Nephron (organoid): ENCODE measurements at regions not wholly inside any gene's neighbourhood (a gene's known extent, or its start where the extent isn't known, plus 50 kb on each side); places are given as distances from the start of the nearest gene placed in this dataset.

Source experiments
- H3K27ac Mint-ChIP-seq, 3 experiments: 2 replicates each; pipeline ENCODE4 v1.8.0; 2020; ENCODE audit warnings: mixed read lengths in 3 of 3, mild to moderate bottlenecking in 2 of 3, moderate library complexity in 1 of 3
- H3K27me3 Mint-ChIP-seq: 2 replicates; pipeline ENCODE4 v1.8.0; 2021; ENCODE audit warnings: low read depth, mild to moderate bottlenecking, moderate library complexity, mixed read lengths
- H3K36me3 Mint-ChIP-seq: 2 replicates; pipeline ENCODE4 v1.8.0; 2020; ENCODE audit warnings: low read depth, mixed read lengths
- H3K4me1 Mint-ChIP-seq: 2 replicates; pipeline ENCODE4 v1.8.0; 2020; ENCODE audit warnings: mixed read lengths
- H3K4me3 Mint-ChIP-seq, 3 experiments: 2 replicates each; pipeline ENCODE4 v1.8.0; 2020; ENCODE audit warnings: mild to moderate bottlenecking in 3 of 3, mixed read lengths in 3 of 3, moderate library complexity in 2 of 3
- H3K9me3 Mint-ChIP-seq: 2 replicates; pipeline ENCODE4 v1.8.0; 2020; ENCODE audit warnings: mixed read lengths
- CTCF ChIP-seq, 3 experiments: fragments of 200-600 bp; sonication (generic); IDR thresholded peaks; one replicate each; pipeline ENCODE4 v1.5.0; 2021; ENCODE audit warnings: antibody characterized with exemption in 3 of 3; ENCODE audit not compliant: unreplicated experiment in 3 of 3

DNA sequence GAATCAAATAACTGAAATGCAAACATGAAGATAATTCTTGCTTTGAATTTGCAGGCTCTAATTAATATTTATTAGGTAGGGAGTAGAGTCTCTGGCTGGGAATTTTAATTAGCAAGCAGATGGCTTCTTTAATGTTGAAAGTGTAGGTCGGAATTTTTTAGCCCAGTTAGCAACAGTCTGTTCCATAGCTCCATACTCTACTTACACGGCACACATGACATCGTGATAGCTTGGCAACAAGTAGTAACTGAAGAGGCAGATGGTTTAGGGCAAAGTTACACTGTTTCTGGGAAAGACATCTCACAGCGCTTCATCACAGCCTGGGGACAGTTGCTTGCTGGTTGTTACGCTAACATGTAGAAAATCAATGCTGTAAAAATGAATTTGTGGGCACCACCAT, 710.7 kb downstream of the GALC start:
- H3K27ac Mint-ChIP-seq: peak overlapping the region; percentile 18 to 69 (median 33)
- no peak overlapping the region for H3K4me3 Mint-ChIP-seq
- no peak for TF ChIP-seq CTCF (IDR thresholded peaks at IDR 0.05; ENCODE audit: unreplicated experiment in 3 of 3)
- no peaks in the 10 kb centered on the region for H3K36me3 Mint-ChIP-seq
- H3K9me3 Mint-ChIP-seq: no peaks in the 10 kb centered on the region
- H3K27me3 Mint-ChIP-seq: no peaks in the 10 kb centered on the region
- H3K4me1 Mint-ChIP-seq: peaks cover 5% of the 10 kb centered on the region

GRCh38 chr14:87278415-87278814, 714.6 kb downstream of the GALC start:
- no peaks in the 10 kb centered on the region for H3K27me3 Mint-ChIP-seq
- H3K4me3 Mint-ChIP-seq: no peak overlapping the region
- H3K9me3 Mint-ChIP-seq: peaks cover 2% of the 10 kb centered on the region
- peaks cover 5% of the 10 kb centered on the region for H3K4me1 Mint-ChIP-seq
- H3K27ac Mint-ChIP-seq: no peak overlapping the region
- TF ChIP-seq CTCF (IDR thresholded peaks at IDR 0.05; ENCODE audit: unreplicated experiment in 3 of 3): no peak
- no peaks in the 10 kb centered on the region for H3K36me3 Mint-ChIP-seq

- Mint-ChIP-seq H3K9me3 (peaks cover 12% of the 10 kb centered on the region), H3K36me3 (no peaks in the 10 kb centered on the region), H3K27me3 (no peaks in the 10 kb centered on the region), H3K4me1 (no peaks in the 10 kb centered on the region), H3K27ac (no peak overlapping the region), H3K4me3 (no peak overlapping the region)
- no peak for TF ChIP-seq CTCF (IDR thresholded peaks at IDR 0.05; ENCODE audit: unreplicated experiment in 3 of 3)
These were observed 721.7 kb downstream of the GALC start for GRCh38 chr14:87271331-87271730.

- Mint-ChIP-seq H3K4me3 (no peak overlapping the region), H3K9me3 (peaks cover 11% of the 10 kb centered on the region), H3K27ac (no peak overlapping the region), H3K36me3 (no peaks in the 10 kb centered on the region), H3K27me3 (no peaks in the 10 kb centered on the region), H3K4me1 (no peaks in the 10 kb centered on the region)
- no peak for TF ChIP-seq CTCF (IDR thresholded peaks at IDR 0.05; ENCODE audit: unreplicated experiment in 3 of 3)
These were observed 724.0 kb downstream of the GALC start for GRCh38 chr14:87268997-87269396.

DNA sequence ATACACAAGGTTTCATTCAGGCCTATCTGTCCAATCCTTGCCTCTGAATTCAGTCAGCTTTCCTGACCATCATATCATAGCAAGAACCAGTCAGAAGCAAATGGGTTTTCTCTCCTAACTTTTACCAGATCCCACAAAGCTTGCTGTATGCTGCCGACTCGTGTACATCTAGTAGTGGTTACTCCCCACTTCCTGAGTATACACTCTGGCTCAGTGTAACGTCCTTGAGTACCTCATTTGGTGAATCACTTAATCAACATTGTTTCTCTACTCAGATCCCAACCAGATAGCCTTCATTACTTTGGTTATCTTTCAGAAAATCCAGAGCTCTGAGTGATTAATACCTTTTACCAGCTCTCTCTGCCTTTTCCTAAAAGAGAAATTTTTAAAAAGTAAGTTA, 728.2 kb downstream of the GALC start:
- Mint-ChIP-seq H3K27me3 (no peaks in the 10 kb centered on the region), H3K27ac (no peak overlapping the region), H3K4me1 (no peaks in the 10 kb centered on the region), H3K9me3 (peaks cover 6% of the 10 kb centered on the region), H3K4me3 (no peak overlapping the region), H3K36me3 (no peaks in the 10 kb centered on the region)
- TF ChIP-seq CTCF (IDR thresholded peaks at IDR 0.05; ENCODE audit: unreplicated experiment in 3 of 3): no peak

- Mint-ChIP-seq H3K9me3 (peaks cover 2% of the 10 kb centered on the region), H3K4me3 (no peak overlapping the region), H3K36me3 (no peaks in the 10 kb centered on the region), H3K27ac (no peak overlapping the region), H3K27me3 (no peaks in the 10 kb centered on the region), H3K4me1 (no peaks in the 10 kb centered on the region)
- no peak for TF ChIP-seq CTCF (IDR thresholded peaks at IDR 0.05; ENCODE audit: unreplicated experiment in 3 of 3)
These were observed 728.7 kb downstream of the GALC start for GRCh38 chr14:87264272-87264785.
